ENCODE measurements at regions not wholly inside any gene's neighbourhood (a gene's known extent, or its start where the extent isn't known, plus 50 kb on each side); places are given as distances from the start of the nearest gene placed in this dataset.

DNA sequence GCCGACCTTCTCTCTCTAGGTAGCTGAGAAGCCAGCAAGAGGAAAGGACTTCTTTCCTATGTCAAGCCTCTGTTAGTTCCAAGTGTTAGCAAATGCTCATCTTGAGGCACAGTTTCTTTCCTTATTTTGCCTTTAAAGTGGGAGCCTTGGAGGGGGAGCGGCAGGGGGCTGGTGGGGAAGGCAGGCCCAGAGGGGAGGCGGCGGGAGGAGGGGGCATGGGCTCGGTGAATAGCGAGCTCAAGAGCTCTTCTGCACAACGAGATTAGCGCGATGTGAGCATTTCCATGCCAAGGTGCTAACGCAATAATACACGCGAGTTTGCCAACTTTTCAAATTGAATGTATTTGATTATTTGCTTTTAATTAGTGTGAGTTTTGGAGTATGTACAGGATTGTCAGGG is 372.6 kb downstream of the RPS6KC1 start:
- WGBS, 10 experiments: 20 to 100% (median 87%) methylated on average over 1 to 6 of the region's 12 CpGs; no CpG with 5 or more reads in 4 of the 10 experiments
- no peak for ATAC-seq (replicated peaks in 6 of 8)
- in situ Hi-C loops (cut with MboI; ENCODE audit: low pct_unique_long_range_greater_than_20kb in 2 of 9, low sequenced_read_pairs in 9 of 9, unreplicated experiment in 9 of 9): no loop called here

DNA sequence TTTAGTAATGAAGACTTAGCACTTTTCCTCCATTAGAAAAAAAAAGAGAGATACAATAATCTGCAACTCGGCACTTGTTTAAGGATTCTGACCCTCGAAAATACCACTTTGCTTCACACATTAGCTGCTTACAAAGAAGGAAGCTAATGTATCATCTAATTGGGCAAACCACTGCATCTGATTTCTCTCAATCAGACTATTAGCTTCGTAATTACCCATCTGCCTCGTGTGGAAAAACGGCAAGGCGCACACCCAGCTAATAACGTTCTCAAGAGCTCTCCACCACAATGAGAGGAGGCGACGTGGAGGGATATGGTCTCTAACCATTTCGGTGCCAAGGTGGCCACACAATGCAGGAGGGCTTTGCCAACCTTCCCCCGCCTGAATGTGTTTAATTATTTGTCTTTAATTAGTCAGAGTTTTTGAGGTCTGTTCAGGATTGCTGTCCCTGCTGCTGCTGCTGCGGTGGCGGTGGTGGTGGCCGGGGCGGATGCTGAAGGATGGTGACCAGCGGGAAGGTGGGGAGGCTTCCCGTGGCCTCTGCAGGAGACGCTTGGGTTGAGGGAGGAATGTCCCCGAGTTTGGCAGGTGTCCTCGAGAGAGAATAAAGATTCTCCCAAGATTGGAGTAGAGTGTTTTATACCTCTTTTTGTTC is 374.5 kb downstream of the RPS6KC1 start:
- in situ Hi-C loops (cut with MboI; ENCODE audit: low pct_unique_long_range_greater_than_20kb in 2 of 9, low sequenced_read_pairs in 9 of 9, unreplicated experiment in 9 of 9): no loop called here
- H3K4me1 ChIP-seq (replicated peaks in 1 of 2): peaks cover 0 to 4% of the 10 kb centered on the region in 2 donors
- no peak overlapping the region for H3K27ac ChIP-seq
- WGBS, 10 experiments: 5 to 100% (median 84%) methylated on average over 3 to 18 of the region's 20 CpGs; no CpG with 5 or more reads in 1 of the 10 experiments
- no peak overlapping the region for H3K4me3 ChIP-seq
- peak in 2 of 8 experiments; percentile 12 to 27 for ATAC-seq (replicated peaks in 6 of 8)

More for the DNA sequence above, 372.6 kb downstream of the RPS6KC1 start:
- H3K27ac ChIP-seq: no peak overlapping the region
- no peaks in the 10 kb centered on the region for H3K4me1 ChIP-seq (replicated peaks in 1 of 2)
- no peak overlapping the region for H3K4me3 ChIP-seq

GRCh38 chr1:213429642-213430041 is 378.6 kb downstream of the RPS6KC1 start:
- 0 to 100% (median 67%) methylated on average over 1 of the region's 1 CpG; no CpG with 5 or more reads in 1 of the 10 experiments for WGBS, 10 experiments
- no peak overlapping the region for H3K4me3 ChIP-seq
- in situ Hi-C loops (cut with MboI; ENCODE audit: low pct_unique_long_range_greater_than_20kb in 2 of 9, low sequenced_read_pairs in 9 of 9, unreplicated experiment in 9 of 9): no loop called here
- no peak overlapping the region for H3K27ac ChIP-seq
- H3K4me1 ChIP-seq (replicated peaks in 1 of 2): peaks cover 0 to 10% of the 10 kb centered on the region in 2 donors
- ATAC-seq (replicated peaks in 6 of 8): no peak

DNA sequence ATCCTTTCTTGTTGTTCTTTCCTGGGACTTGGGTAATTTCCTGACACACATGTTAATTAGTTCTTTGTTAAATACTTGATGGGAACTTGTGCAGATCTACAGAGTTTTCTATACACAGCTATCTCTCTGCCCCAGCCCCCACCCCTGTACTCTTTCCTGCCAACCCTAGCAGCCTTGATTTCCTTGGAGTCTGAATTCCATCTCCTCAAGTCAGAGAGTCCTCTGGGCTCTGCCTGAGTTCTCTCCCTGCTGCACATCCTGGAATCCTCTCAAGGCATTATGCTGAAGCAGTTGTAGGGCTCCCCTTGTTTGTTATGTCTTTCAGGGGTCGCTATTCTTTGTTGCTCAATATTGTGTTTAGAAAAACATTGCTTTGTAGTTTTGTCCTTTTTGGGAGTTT is 384.7 kb downstream of the RPS6KC1 start:
- in situ Hi-C loops (cut with MboI; ENCODE audit: low pct_unique_long_range_greater_than_20kb in 2 of 9, low sequenced_read_pairs in 9 of 9, unreplicated experiment in 9 of 9): no loop called here
- no peak for ATAC-seq (replicated peaks in 6 of 8)
- H3K4me3 ChIP-seq: no peak overlapping the region
- H3K27ac ChIP-seq: no peak overlapping the region
- peaks cover 0 to 3% of the 10 kb centered on the region in 2 donors for H3K4me1 ChIP-seq (replicated peaks in 1 of 2)
- WGBS, 10 experiments: 20 to 73% (median 48%) methylated on average over 1 of the region's 1 CpG; no CpG with 5 or more reads in 4 of the 10 experiments

- Histone ChIP-seq H3K4me1 (replicated peaks in 1 of 2) (no peaks in the 10 kb centered on the region), H3K4me3 (no peak overlapping the region), H3K27ac (no peak overlapping the region)
- ATAC-seq (replicated peaks in 6 of 8): no peak
- in situ Hi-C loops (cut with MboI; ENCODE audit: low pct_unique_long_range_greater_than_20kb in 2 of 9, low sequenced_read_pairs in 9 of 9, unreplicated experiment in 9 of 9): no loop called here
These were observed 387.3 kb downstream of the RPS6KC1 start for GRCh38 chr1:213438339-213438738.

GRCh38 chr1:213439703-213440102 is 388.7 kb downstream of the RPS6KC1 start:
- H3K4me3 ChIP-seq: no peak overlapping the region
- no peaks in the 10 kb centered on the region for H3K4me1 ChIP-seq (replicated peaks in 1 of 2)
- H3K27ac ChIP-seq: no peak overlapping the region
- in situ Hi-C loops (cut with MboI; ENCODE audit: low pct_unique_long_range_greater_than_20kb in 2 of 9, low sequenced_read_pairs in 9 of 9, unreplicated experiment in 9 of 9): no loop called here
- no peak for ATAC-seq (replicated peaks in 6 of 8)
- 0 to 100% (median 85%) methylated on average over 1 to 2 of the region's 2 CpGs for WGBS, 10 experiments

- in situ Hi-C loops (cut with MboI; ENCODE audit: low pct_unique_long_range_greater_than_20kb in 2 of 9, low sequenced_read_pairs in 9 of 9, unreplicated experiment in 9 of 9): no loop called here
- H3K4me1 ChIP-seq (replicated peaks in 1 of 2): peaks cover 0 to 4% of the 10 kb centered on the region in 2 donors
- WGBS, 10 experiments: 43 to 83% (median 68%) methylated on average over 1 to 4 of the region's 4 CpGs; no CpG with 5 or more reads in 2 of the 10 experiments
- no peak overlapping the region for H3K4me3 ChIP-seq
- no peak overlapping the region for H3K27ac ChIP-seq
- ATAC-seq (replicated peaks in 6 of 8): peak in 2 of 8 experiments; percentile 60 to 62
These were observed 389.7 kb downstream of the RPS6KC1 start for GRCh38 chr1:213440766-213441165.

GRCh38 chr1:213443415-213443814 is 392.4 kb downstream of the RPS6KC1 start:
- WGBS, 10 experiments: 14 to 98% (median 83%) methylated on average over 2 to 5 of the region's 5 CpGs; no CpG with 5 or more reads in 3 of the 10 experiments

GRCh38 chr1:213444224-213444623 is 393.2 kb downstream of the RPS6KC1 start:
- no peak overlapping the region for H3K4me3 ChIP-seq
- peaks cover 9 to 11% of the 10 kb centered on the region in 2 donors for H3K4me1 ChIP-seq (replicated peaks in 1 of 2)
- no peak overlapping the region for H3K27ac ChIP-seq
- no peak for ATAC-seq (replicated peaks in 6 of 8)
- in situ Hi-C loops (cut with MboI; ENCODE audit: low pct_unique_long_range_greater_than_20kb in 2 of 9, low sequenced_read_pairs in 9 of 9, unreplicated experiment in 9 of 9): no loop called here
- 0 to 88% (median 53%) methylated on average over 2 to 6 of the region's 6 CpGs for WGBS, 10 experiments

More at GRCh38 chr1:213443415-213443814, 392.4 kb downstream of the RPS6KC1 start:
- peaks cover under 1 to 4% of the 10 kb centered on the region in 2 donors for H3K4me1 ChIP-seq (replicated peaks in 1 of 2)
- H3K4me3 ChIP-seq: no peak overlapping the region
- in situ Hi-C loops (cut with MboI; ENCODE audit: low pct_unique_long_range_greater_than_20kb in 2 of 9, low sequenced_read_pairs in 9 of 9, unreplicated experiment in 9 of 9): no loop called here
- no peak for ATAC-seq (replicated peaks in 6 of 8)
- no peak overlapping the region for H3K27ac ChIP-seq

DNA sequence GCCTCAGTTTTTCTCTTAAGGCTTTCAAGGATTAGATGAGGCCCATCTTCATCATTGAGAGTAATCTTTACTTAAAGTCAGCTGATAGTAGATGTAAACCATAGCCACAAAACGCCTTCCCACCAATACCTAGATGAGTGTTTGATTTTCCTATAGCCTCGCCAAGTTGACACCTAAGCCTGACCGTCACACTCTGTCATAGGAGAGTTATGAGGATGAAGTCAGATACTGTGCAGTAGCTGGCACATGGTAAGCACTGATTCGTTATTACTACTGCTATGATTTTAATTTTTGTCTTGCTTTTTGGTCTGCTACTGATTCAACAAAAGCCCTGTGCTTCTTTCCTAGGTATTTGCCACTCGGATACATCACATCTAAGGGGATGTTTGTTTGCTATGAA is 395.5 kb downstream of the RPS6KC1 start:
- Histone ChIP-seq H3K27ac (no peak overlapping the region), H3K4me3 (no peak overlapping the region), H3K4me1 (replicated peaks in 1 of 2) (peaks cover 9 to 16% of the 10 kb centered on the region in 2 donors)
- WGBS, 10 experiments: 0 to 73% (median 62%) methylated on average over 1 to 5 of the region's 5 CpGs; no CpG with 5 or more reads in 2 of the 10 experiments
- no peak for ATAC-seq (replicated peaks in 6 of 8)
- in situ Hi-C loops (cut with MboI; ENCODE audit: low pct_unique_long_range_greater_than_20kb in 2 of 9, low sequenced_read_pairs in 9 of 9, unreplicated experiment in 9 of 9): no loop called here

GRCh38 chr1:213448360-213448759 is 397.3 kb downstream of the RPS6KC1 start:
- H3K4me3 ChIP-seq: no peak overlapping the region
- in situ Hi-C loops (cut with MboI; ENCODE audit: low pct_unique_long_range_greater_than_20kb in 2 of 9, low sequenced_read_pairs in 9 of 9, unreplicated experiment in 9 of 9): no loop called here
- no peak for ATAC-seq (replicated peaks in 6 of 8)
- 6 to 100% (median 83%) methylated on average over 2 to 9 of the region's 9 CpGs; no CpG with 5 or more reads in 1 of the 10 experiments for WGBS, 10 experiments
- peaks cover 9 to 27% of the 10 kb centered on the region in 2 donors for H3K4me1 ChIP-seq (replicated peaks in 1 of 2)
- H3K27ac ChIP-seq: no peak overlapping the region

GRCh38 chr1:213448776-213449175 is 397.7 kb downstream of the RPS6KC1 start:
- ATAC-seq (replicated peaks in 6 of 8): no peak

GRCh38 chr1:213452501-213452900 is 401.5 kb downstream of the RPS6KC1 start:
- Histone ChIP-seq H3K4me1 (replicated peaks in 1 of 2) (peaks cover 9 to 23% of the 10 kb centered on the region in 2 donors), H3K4me3 (no peak overlapping the region), H3K27ac (no peak overlapping the region)
- ATAC-seq (replicated peaks in 6 of 8): peak in 3 of 8 experiments; percentile 28 to 56 (median 50)
- WGBS, 10 experiments: 20 to 81% (median 73%) methylated on average over 2 to 4 of the region's 4 CpGs; no CpG with 5 or more reads in 5 of the 10 experiments
- in situ Hi-C loops (cut with MboI; ENCODE audit: low pct_unique_long_range_greater_than_20kb in 2 of 9, low sequenced_read_pairs in 9 of 9, unreplicated experiment in 9 of 9): no loop called here

More at GRCh38 chr1:213448776-213449175, 397.7 kb downstream of the RPS6KC1 start:
- WGBS, 10 experiments: 10 to 82% (median 49%) methylated on average over 1 to 4 of the region's 4 CpGs; no CpG with 5 or more reads in 2 of the 10 experiments
- Histone ChIP-seq H3K4me1 (replicated peaks in 1 of 2) (peaks cover 9 to 27% of the 10 kb centered on the region in 2 donors), H3K27ac (no peak overlapping the region), H3K4me3 (no peak overlapping the region)
- in situ Hi-C loops (cut with MboI; ENCODE audit: low pct_unique_long_range_greater_than_20kb in 2 of 9, low sequenced_read_pairs in 9 of 9, unreplicated experiment in 9 of 9): no loop called here

DNA sequence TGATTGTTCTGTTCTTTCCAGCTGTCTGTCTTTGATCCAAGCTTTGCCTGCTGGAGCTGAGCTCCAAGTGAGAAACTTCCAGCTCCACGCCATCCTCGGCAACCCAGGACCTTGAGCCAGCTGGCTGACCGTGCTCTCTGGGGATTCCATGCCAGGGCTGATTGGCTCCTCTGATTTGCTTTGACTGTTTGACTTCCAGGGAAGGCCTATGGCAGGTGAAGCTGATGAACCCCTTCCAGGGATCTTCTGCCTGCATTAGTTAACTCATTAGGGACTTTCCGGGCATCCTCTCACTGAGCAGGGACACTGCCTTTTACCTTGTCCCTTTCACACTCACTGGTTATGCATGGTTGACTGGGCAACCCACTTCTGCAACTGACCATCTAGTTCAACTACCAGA is 406.1 kb downstream of the RPS6KC1 start:
- no peak overlapping the region for H3K27ac ChIP-seq
- no peak for ATAC-seq (replicated peaks in 6 of 8)
- peaks cover 0 to 5% of the 10 kb centered on the region in 2 donors for H3K4me1 ChIP-seq (replicated peaks in 1 of 2)
- H3K4me3 ChIP-seq: no peak overlapping the region
- in situ Hi-C loops (cut with MboI; ENCODE audit: low pct_unique_long_range_greater_than_20kb in 2 of 9, low sequenced_read_pairs in 9 of 9, unreplicated experiment in 9 of 9): no loop called here
- WGBS, 10 experiments: 0 to 100% (median 83%) methylated on average over 1 to 4 of the region's 4 CpGs; no CpG with 5 or more reads in 3 of the 10 experiments

Measured in motor neuron (in vitro differentiated cells).